VCaP (cell line): ENCODE measurements at regions not wholly inside any gene's neighbourhood (a gene's known extent, or its start where the extent isn't known, plus 50 kb on each side); places are given as distances from the start of the nearest gene placed in this dataset.
"Not testable (repeated sequence)": the region's sequence is repeated elsewhere in the genome, so short reads cannot be mapped to it uniquely, and the experiment has no call there.

ENCODE experiments used
- H3K27ac ChIP-seq: fragments of 450-650 bp; 2 replicates; pipeline ENCODE4 v1.5.1; 2017
- TF ChIP-seq, protein P1 (sequence below): fragments of 450-650 bp; conservative IDR thresholded peaks from 2 replicates; pipeline ENCODE4 v1.5.1; 2017; ENCODE audit warnings: mild to moderate bottlenecking, moderate library complexity

DNA sequence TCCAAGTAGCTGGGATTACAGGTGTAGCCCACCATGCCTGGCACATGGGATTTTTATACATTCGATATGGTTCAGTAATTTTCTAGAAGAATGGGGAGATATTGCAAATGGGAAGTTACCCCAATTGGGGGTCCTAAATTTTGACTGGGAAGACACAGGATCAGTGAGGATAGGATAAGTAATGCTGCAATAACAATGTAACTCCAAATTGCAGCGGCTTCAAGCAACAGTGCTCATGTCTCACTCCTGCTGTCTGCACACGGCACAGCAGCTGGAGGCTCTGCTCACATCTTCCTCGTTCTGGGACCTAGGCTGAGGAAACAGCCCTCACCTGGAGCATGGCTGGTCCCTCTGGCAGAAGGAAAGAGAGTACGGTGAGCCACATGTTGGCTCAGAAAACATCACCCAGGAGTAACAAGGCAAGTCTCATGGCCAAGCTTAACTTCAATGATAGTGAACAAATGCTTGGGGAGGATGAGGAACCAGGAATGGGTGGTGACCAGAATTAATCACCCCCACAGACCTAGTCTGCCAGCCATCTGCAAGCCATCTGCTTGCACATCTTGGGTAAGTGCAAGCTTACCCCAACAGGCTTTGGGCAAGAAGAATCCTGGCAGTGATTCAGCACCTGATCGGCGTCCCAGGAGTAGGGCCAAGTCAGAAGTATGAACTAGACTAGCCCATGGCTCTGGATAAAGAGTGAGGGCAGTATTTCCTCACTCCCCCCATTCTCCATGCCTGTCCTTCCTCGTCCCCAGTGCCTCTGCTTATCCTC is 229.2 kb downstream of the COPRS start:
- no peak overlapping the region for H3K27ac ChIP-seq
- TF ChIP-seq, protein P1, sequence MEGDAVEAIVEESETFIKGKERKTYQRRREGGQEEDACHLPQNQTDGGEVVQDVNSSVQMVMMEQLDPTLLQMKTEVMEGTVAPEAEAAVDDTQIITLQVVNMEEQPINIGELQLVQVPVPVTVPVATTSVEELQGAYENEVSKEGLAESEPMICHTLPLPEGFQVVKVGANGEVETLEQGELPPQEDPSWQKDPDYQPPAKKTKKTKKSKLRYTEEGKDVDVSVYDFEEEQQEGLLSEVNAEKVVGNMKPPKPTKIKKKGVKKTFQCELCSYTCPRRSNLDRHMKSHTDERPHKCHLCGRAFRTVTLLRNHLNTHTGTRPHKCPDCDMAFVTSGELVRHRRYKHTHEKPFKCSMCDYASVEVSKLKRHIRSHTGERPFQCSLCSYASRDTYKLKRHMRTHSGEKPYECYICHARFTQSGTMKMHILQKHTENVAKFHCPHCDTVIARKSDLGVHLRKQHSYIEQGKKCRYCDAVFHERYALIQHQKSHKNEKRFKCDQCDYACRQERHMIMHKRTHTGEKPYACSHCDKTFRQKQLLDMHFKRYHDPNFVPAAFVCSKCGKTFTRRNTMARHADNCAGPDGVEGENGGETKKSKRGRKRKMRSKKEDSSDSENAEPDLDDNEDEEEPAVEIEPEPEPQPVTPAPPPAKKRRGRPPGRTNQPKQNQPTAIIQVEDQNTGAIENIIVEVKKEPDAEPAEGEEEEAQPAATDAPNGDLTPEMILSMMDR: no peak

DNA sequence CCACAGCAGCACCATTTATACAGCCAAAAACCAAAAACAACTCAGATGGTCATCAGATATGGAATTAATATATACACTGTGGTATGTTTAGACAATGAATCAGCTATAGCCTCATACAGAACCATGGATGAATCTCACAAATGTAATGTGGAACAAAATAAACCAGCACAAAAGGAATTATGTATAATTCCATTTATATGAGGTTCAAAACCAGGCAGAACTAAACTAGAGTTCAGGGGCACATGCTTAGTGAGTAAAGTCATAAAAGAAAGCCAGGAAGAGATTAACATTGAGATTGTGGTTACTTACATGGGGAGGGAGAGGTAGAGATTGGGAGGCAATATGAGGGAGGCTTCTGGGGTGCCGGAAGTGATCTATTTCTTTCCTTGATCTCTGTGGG is 231.1 kb downstream of the COPRS start:
- TF ChIP-seq, protein P1: no peak
- no peak overlapping the region for H3K27ac ChIP-seq

DNA sequence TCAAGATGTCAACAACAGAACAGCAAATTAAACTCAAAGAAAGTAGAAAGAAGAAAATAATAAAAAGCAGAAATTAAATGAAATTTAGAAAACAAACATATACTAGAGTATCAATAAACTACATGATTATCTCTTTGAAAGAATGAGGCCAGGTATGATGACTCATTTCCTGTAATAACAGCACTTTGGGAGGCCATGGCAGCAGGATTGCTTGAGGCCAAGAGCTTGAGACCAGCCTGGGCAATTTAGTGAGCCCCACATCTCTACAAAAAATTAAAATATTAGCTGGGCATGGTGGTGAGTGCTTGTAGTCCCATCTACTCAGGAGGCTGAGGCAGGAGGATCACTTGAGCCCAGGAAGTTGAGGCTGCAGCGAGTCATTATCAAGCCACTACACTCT is 232.5 kb downstream of the RAB11FIP4 start:
- H3K27ac ChIP-seq: no peak overlapping the region
- TF ChIP-seq, protein P1: no peak

DNA sequence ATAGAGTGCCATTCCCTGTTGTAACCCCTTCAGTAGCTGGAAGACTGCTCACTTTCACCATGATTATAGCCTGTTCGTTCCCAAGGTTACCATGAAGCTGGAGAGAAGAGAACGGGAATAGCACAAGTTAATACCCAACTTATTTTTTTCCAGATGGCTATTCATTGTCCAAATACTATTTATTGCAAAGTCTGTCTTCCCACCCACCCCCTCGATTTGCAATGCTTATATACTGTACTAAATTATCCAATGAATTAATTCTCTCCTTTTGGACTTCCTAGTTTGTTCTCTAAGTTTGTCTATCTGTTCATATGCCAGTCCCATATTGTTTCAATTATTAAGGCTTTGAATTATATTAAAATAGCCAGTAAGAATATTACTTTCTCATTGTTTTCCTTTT is 231.0 kb downstream of the RAB11FIP4 start:
- TF ChIP-seq, protein P1: no peak
- peak overlapping the region; percentile 68 for H3K27ac ChIP-seq

DNA sequence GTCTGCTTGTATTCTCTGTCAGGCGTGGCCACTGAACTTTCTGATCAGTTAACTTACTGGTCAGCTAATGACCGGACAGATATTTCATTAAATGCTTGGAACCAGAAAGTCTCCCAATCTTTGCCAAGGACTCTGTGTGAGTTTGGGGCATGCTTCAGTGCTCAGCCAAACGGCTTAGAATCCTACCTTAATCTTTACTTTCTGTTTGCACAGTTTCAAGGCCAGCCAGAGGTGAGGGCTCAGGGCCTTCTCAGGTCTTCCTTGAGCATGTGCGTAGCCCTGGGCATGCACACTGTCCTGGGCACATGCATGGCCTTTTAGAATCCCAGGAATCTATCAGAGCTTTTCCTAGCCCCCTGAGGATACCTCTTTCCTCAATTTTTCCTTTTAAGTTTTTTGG is 230.1 kb downstream of the RAB11FIP4 start:
- peak overlapping the region; percentile 68 for H3K27ac ChIP-seq
- TF ChIP-seq, protein P1: no peak

DNA sequence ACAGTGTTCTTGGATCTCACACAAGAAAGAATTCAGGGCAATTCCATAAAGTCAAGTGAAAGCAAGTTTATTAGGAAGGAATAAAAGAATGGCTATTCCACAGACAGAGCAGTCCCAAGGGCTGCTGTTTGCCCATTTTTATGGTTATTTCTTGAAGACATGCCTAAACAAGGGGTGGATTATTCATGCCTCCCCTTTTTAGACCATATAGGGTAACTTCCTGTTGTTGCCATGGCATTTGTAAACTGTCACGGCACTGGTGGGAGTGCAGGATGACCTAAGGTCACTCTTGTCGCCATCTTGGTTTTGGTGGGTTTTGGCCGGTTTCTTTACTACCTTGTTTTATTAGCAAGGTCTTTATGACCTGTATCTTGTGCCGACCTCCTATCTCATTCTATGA is 219.6 kb downstream of the RAB11FIP4 start:
- not testable (repeated sequence) for H3K27ac ChIP-seq

- no peak overlapping the region for H3K27ac ChIP-seq
- TF ChIP-seq, protein P1: no peak
Measured at GRCh38 chr17:31609996-31610910, 218.8 kb downstream of the RAB11FIP4 start.
